H1 (cell line): ENCODE measurements at regions not wholly inside any gene's neighbourhood (a gene's known extent, or its start where the extent isn't known, plus 50 kb on each side); places are given as distances from the start of the nearest gene placed in this dataset.

Experiments used
- BCL11A ChIP-seq, 2 experiments: IDR thresholded peaks; one replicate each; pipeline ENCODE4 v1.6.1; 2011; ENCODE audit warnings: low read depth in 2 of 2, low read length in 2 of 2, mild to moderate bottlenecking in 2 of 2
- CBX8 ChIP-seq: fragments of 300-800, 300-1000 bp; sonication (generic); IDR thresholded peaks from 2 replicates; pipeline ENCODE4 v1.7.1; 2016; ENCODE audit warnings: low read depth, low read length, borderline replicate concordance
- CEBPB ChIP-seq: IDR thresholded peaks from 2 replicates; pipeline ENCODE4 v1.6.1; 2012; ENCODE audit warnings: low read depth, low read length
- CREB1 ChIP-seq: IDR thresholded peaks from 2 replicates; pipeline ENCODE4 v1.6.1; 2012; ENCODE audit warnings: inconsistent platforms
- EP300 ChIP-seq, 2 experiments: IDR thresholded peaks; 1 replicate in 1 of 2; 2 replicates in 1 of 2; pipeline ENCODE4 v1.6.1; 2011 to 2012; ENCODE audit warnings: low read depth in 2 of 2, low read length in 2 of 2, mild to moderate bottlenecking in 2 of 2, borderline replicate concordance in 1 of 2, inconsistent platforms in 1 of 2, moderate library complexity in 1 of 2
- GTF2F1 ChIP-seq: IDR thresholded peaks from 2 replicates; pipeline ENCODE4 v1.6.1; 2012; ENCODE audit warnings: low read depth, low read length, improper control_type of control experiment, borderline replicate concordance
- POU5F1 ChIP-seq: IDR thresholded peaks from 2 replicates; pipeline ENCODE4 v1.6.1; 2011; ENCODE audit warnings: low read depth, mild to moderate bottlenecking, low read length, moderate library complexity
- TF ChIP-seq, protein P1 (sequence below): IDR thresholded peaks from 2 replicates; pipeline ENCODE4 v1.6.1; 2012; ENCODE audit warnings: inconsistent platforms

DNA sequence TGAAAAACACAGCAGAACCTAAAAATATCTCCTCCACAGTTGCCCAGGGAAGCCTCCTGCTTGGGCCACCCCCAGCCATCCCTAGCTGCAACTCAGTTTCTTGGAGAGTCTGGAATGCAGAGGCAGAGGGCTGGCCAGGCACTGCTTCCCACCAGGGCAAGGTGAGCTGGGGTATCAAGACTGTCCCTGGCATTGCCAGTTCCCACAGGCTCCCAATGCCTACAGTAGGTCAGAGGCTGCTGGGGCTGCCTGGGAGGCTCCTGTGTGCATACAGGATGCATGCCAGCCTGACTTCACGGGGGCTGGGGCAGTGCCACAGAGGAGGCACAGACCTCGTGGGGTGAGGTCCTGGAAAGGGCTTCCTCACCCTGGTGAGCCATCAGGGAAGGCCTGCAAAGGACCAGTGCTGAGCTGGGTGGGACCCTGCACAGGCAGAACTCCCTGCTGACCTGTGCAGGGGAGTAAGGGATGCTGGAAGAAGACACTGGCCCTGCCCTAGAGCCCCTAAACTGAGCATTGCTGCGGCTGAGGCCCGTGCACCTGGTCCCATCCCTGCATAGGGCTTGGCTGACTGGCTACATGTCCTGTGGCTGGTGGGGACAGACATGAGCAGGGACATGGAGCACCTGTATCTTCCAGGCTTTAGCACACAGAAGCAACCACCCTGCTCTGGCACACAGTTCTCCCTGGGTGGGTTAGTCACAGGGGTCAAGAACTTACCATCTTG is 121.9 kb upstream of the RET start (continued):
- TF ChIP-seq GTF2F1, result no peak
- no peak for TF ChIP-seq BCL11A (IDR thresholded peaks at IDR 0.05; ENCODE audit: low read depth in 2 of 2, low read length in 2 of 2)
- no peak for TF ChIP-seq EP300 (IDR thresholded peaks at IDR 0.05; ENCODE audit: borderline replicate concordance in 1 of 2, low read depth in 2 of 2, low read length in 2 of 2)
- no peak for TF ChIP-seq CEBPB
- no peak for TF ChIP-seq CBX8
- TF ChIP-seq, protein P1, sequence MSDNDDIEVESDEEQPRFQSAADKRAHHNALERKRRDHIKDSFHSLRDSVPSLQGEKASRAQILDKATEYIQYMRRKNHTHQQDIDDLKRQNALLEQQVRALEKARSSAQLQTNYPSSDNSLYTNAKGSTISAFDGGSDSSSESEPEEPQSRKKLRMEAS, result no peak
- TF ChIP-seq POU5F1, result no peak
- TF ChIP-seq CREB1, result no peak
- TF ChIP-seq, all 59 proteins: peak for 0
